ENCODE measurements at regions not wholly inside any gene's neighbourhood (a gene's known extent, or its start where the extent isn't known, plus 50 kb on each side); places are given as distances from the start of the nearest gene placed in this dataset.

- no peak for TF ChIP-seq CTCF (IDR thresholded peaks at IDR 0.05; ENCODE audit: borderline replicate concordance, insufficient read depth, low read depth, low read length)
- no peak overlapping the region for H3K4me3 ChIP-seq (ENCODE audit: low read depth, low read length)
Observed at GRCh38 chr11:44452827-44453572, 112.5 kb upstream of the CD82 start.

GRCh38 chr11:44453871-44454270 lies 111.6 kb upstream of the CD82 start:
- TF ChIP-seq CTCF (IDR thresholded peaks at IDR 0.05; ENCODE audit: borderline replicate concordance, insufficient read depth, low read depth, low read length), result no peak
- H3K4me3 ChIP-seq (ENCODE audit: low read depth, low read length), result no peak overlapping the region

- TF ChIP-seq CTCF (IDR thresholded peaks at IDR 0.05; ENCODE audit: borderline replicate concordance, insufficient read depth, low read depth, low read length), result no peak
- no peak overlapping the region for H3K4me3 ChIP-seq (ENCODE audit: low read depth, low read length)
Observed at GRCh38 chr11:44454666-44455065, 110.8 kb upstream of the CD82 start.

- TF ChIP-seq CTCF (IDR thresholded peaks at IDR 0.05; ENCODE audit: borderline replicate concordance, insufficient read depth, low read depth, low read length), result 0 out of 2 replicates have a peak, but pooled peaks have one; percentile 12
- no peak overlapping the region for H3K4me3 ChIP-seq (ENCODE audit: low read depth, low read length)
Observed at GRCh38 chr11:44456544-44457300, 108.7 kb upstream of the CD82 start.

- no peak overlapping the region for H3K4me3 ChIP-seq (ENCODE audit: low read depth, low read length)
- TF ChIP-seq CTCF (IDR thresholded peaks at IDR 0.05; ENCODE audit: borderline replicate concordance, insufficient read depth, low read depth, low read length), result no peak
Observed at GRCh38 chr11:44457862-44458261, 107.6 kb upstream of the CD82 start.

GRCh38 chr11:44463751-44464150 lies 101.7 kb upstream of the CD82 start:
- no peak for TF ChIP-seq CTCF (IDR thresholded peaks at IDR 0.05; ENCODE audit: borderline replicate concordance, insufficient read depth, low read depth, low read length)
- no peak overlapping the region for H3K4me3 ChIP-seq (ENCODE audit: low read depth, low read length)

GRCh38 chr11:44464741-44465140 lies 100.7 kb upstream of the CD82 start:
- H3K4me3 ChIP-seq (ENCODE audit: low read depth, low read length), result no peak overlapping the region
- TF ChIP-seq CTCF (IDR thresholded peaks at IDR 0.05; ENCODE audit: borderline replicate concordance, insufficient read depth, low read depth, low read length), result no peak
